ENCODE measurements at regions not wholly inside any gene's neighbourhood (a gene's known extent, or its start where the extent isn't known, plus 50 kb on each side); places are given as distances from the start of the nearest gene placed in this dataset.

DNA sequence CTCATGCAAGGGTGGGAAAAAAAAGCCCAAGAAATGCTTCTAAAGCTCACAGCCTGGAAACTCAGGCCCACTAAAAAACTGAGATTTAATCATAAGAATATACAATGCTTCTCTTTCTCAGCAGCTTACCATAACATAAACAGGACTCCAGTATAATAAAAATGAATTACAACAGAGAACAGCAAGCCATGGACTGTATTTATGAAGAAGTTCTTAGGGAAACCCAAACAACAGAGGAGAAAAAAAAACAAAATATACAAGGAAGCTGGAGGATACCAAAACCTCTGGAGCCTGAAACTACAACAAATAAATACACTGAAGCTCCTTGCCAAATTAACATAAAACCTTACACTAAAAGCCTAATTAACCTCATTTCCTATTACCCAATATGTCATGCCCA, 187.8 kb downstream of the RDH14 start:
- TF ChIP-seq EZH2phosphoT487 (IDR thresholded peaks at IDR 0.05; ENCODE audit: borderline replicate concordance, low read length), result no peak
- TF ChIP-seq, protein P1, sequence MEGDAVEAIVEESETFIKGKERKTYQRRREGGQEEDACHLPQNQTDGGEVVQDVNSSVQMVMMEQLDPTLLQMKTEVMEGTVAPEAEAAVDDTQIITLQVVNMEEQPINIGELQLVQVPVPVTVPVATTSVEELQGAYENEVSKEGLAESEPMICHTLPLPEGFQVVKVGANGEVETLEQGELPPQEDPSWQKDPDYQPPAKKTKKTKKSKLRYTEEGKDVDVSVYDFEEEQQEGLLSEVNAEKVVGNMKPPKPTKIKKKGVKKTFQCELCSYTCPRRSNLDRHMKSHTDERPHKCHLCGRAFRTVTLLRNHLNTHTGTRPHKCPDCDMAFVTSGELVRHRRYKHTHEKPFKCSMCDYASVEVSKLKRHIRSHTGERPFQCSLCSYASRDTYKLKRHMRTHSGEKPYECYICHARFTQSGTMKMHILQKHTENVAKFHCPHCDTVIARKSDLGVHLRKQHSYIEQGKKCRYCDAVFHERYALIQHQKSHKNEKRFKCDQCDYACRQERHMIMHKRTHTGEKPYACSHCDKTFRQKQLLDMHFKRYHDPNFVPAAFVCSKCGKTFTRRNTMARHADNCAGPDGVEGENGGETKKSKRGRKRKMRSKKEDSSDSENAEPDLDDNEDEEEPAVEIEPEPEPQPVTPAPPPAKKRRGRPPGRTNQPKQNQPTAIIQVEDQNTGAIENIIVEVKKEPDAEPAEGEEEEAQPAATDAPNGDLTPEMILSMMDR (IDR thresholded peaks at IDR 0.05; ENCODE audit: low read depth, low read length, poor library complexity, severe bottlenecking), result no peak
- Histone ChIP-seq H3K36me3 (ENCODE audit: control insufficient read depth, low read length) (no peaks in the 10 kb centered on the region), H3K79me2 (ENCODE audit: control insufficient read depth, low read length) (no peaks in the 10 kb centered on the region)

DNA sequence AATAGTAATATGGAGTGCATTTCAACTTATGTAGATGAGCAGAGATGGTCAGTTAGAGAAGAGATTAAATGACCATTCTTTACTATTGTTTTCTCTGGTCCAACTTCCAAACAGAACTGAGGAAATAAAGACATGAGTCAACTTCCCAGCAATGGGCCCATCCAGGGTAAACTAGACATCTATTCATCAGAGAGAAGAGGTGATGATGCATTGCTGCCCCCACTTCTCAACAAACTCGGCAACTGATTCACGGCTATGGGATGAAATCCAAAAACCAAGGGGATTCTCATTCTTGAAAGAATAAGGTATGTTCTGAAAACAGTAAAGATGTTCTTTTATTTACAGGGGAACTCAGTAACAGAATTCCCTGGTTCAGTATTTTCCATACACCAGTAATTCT, 190.7 kb downstream of the RDH14 start:
- Histone ChIP-seq H3K27me3 (ENCODE audit: control insufficient read depth, low read length) (peaks cover 12% of the 10 kb centered on the region; the same call in 1 of the 2 replicates), H3K79me2 (ENCODE audit: control insufficient read depth, low read length) (no peaks in the 10 kb centered on the region), H3K4me2 (ENCODE audit: low read length) (no peak overlapping the region), H3K36me3 (ENCODE audit: control insufficient read depth, low read length) (no peaks in the 10 kb centered on the region), H3K9me3 (ENCODE audit: control insufficient read depth, insufficient read depth, low read length) (no peaks in the 10 kb centered on the region), H4K20me1 (ENCODE audit: control insufficient read depth, insufficient read depth, low read depth, low read length) (no peaks in the 10 kb centered on the region), H3F3A (ENCODE audit: control insufficient read depth, insufficient read depth) (no peaks in the 10 kb centered on the region), H3K9me2 (replicated peaks; ENCODE audit: control insufficient read depth, low read length) (no peaks in the 10 kb centered on the region), H3K4me3 (ENCODE audit: low read length) (no peak overlapping the region), H3K4me1 (ENCODE audit: control insufficient read depth, low read length) (no peaks in the 10 kb centered on the region), H3K27ac (ENCODE audit: low read depth, low read length) (no peak overlapping the region)
- TF ChIP-seq EZH2phosphoT487 (IDR thresholded peaks at IDR 0.05; ENCODE audit: borderline replicate concordance, low read length), result no peak
- TF ChIP-seq, protein P1 (IDR thresholded peaks at IDR 0.05; ENCODE audit: low read depth, low read length, poor library complexity, severe bottlenecking), result no peak

More for the DNA sequence above, 187.8 kb downstream of the RDH14 start:
- Histone ChIP-seq H3K27me3 (ENCODE audit: control insufficient read depth, low read length) (peaks cover 12% of the 10 kb centered on the region; the same call in 1 of the 2 replicates), H3K9me3 (ENCODE audit: control insufficient read depth, insufficient read depth, low read length) (no peaks in the 10 kb centered on the region), H3F3A (ENCODE audit: control insufficient read depth, insufficient read depth) (no peaks in the 10 kb centered on the region), H3K4me3 (ENCODE audit: low read length) (no peak overlapping the region), H3K4me2 (ENCODE audit: low read length) (no peak overlapping the region), H3K9me2 (replicated peaks; ENCODE audit: control insufficient read depth, low read length) (no peaks in the 10 kb centered on the region), H4K20me1 (ENCODE audit: control insufficient read depth, insufficient read depth, low read depth, low read length) (no peaks in the 10 kb centered on the region), H3K4me1 (ENCODE audit: control insufficient read depth, low read length) (no peaks in the 10 kb centered on the region), H3K27ac (ENCODE audit: low read depth, low read length) (no peak overlapping the region)

DNA sequence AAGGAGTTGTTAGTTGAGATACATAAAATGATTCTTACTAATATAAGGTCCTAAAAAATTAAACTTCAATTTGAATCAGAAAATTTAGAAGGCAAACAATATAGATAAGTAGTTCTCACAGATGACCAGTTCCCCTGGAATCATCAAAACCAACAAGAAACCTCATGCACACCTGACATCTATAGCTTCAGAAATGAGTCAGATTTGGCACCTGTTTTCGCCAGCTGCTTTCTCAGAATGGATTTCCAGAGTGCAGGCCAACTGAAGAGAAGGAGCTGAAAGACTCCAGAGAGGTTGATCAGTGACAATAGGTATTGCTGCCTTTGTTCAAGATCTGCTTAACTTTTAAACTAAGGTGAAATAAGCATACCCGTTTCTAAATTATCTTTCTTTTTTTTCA, 192.4 kb downstream of the RDH14 start:
- no peaks in the 10 kb centered on the region for H3K4me1 ChIP-seq (ENCODE audit: control insufficient read depth, low read length)
- TF ChIP-seq EZH2phosphoT487 (IDR thresholded peaks at IDR 0.05; ENCODE audit: borderline replicate concordance, low read length), result no peak
- TF ChIP-seq, protein P1 (IDR thresholded peaks at IDR 0.05; ENCODE audit: low read depth, low read length, poor library complexity, severe bottlenecking), result no peak
- no peaks in the 10 kb centered on the region for H3K9me2 ChIP-seq (replicated peaks; ENCODE audit: control insufficient read depth, low read length)
- no peaks in the 10 kb centered on the region for H4K20me1 ChIP-seq (ENCODE audit: control insufficient read depth, insufficient read depth, low read depth, low read length)
- peaks cover 5% of the 10 kb centered on the region; the same call in 1 of the 2 replicates for H3K27me3 ChIP-seq (ENCODE audit: control insufficient read depth, low read length)
- no peaks in the 10 kb centered on the region for H3K36me3 ChIP-seq (ENCODE audit: control insufficient read depth, low read length)
- no peaks in the 10 kb centered on the region for H3K9me3 ChIP-seq (ENCODE audit: control insufficient read depth, insufficient read depth, low read length)
- H3K4me2 ChIP-seq (ENCODE audit: low read length), result no peak overlapping the region
- H3K27ac ChIP-seq (ENCODE audit: low read depth, low read length), result no peak overlapping the region
- H3K79me2 ChIP-seq (ENCODE audit: control insufficient read depth, low read length), result no peaks in the 10 kb centered on the region
- H3F3A ChIP-seq (ENCODE audit: control insufficient read depth, insufficient read depth), result no peaks in the 10 kb centered on the region
- H3K4me3 ChIP-seq (ENCODE audit: low read length), result no peak overlapping the region
